PC-3 (cell line): ENCODE measurements at regions not wholly inside any gene's neighbourhood (a gene's known extent, or its start where the extent isn't known, plus 50 kb on each side); places are given as distances from the start of the nearest gene placed in this dataset.

Source experiments
- ATAC-seq: fragments of 200-7000 bp; cut with Tn5 transposase; 2 replicates; pipeline ENCODE4 v1.9.1; 2020; ENCODE audit warnings: mild to moderate bottlenecking, moderate library complexity
- BruUV-seq: library from RNA; stranded (reverse); fragments of 400-500 nt; replicated peaks from 2 replicates; lab custom pipeline; 2021; lab: Mats Ljungman, UMichigan
- CTCF ChIA-PET: fragments of 300-600 bp; sonication (Branson Sonifier 250); formaldehyde crosslinking; loops from one replicate; lab custom pipeline; 2022; ENCODE audit warnings: antibody characterized with exemption; lab: Charles Lee
- POLR2A ChIA-PET: fragments of 300-600 bp; sonication (Branson Sonifier 250); formaldehyde crosslinking; loops from one replicate; lab custom pipeline; 2022; ENCODE audit warnings: antibody characterized with exemption; ENCODE audit not compliant: unreplicated experiment; lab: Charles Lee
- DNase-seq: peaks from one replicate; pipeline ENCODE4 v3.0.0-alpha.2; 2015
- H2AFZ ChIP-seq: fragments of 300-600 bp; sonication (generic); 2 replicates; pipeline ENCODE4 v1.6.0; 2016; ENCODE audit warnings: antibody characterized with exemption, low read length
- H3F3A ChIP-seq: fragments of 300-600 bp; sonication (generic); one replicate; pipeline ENCODE4 v1.6.0; 2017; ENCODE audit warnings: antibody characterized with exemption, low read length, control low read depth, mild to moderate bottlenecking; ENCODE audit not compliant: unreplicated experiment
- H3K27ac ChIP-seq: fragments of 300-600 bp; sonication (generic); 2 replicates; pipeline ENCODE4 v1.5.1; 2016; ENCODE audit warnings: mild to moderate bottlenecking, low read length
- H3K27me3 ChIP-seq: fragments of 300-600 bp; sonication (generic); 2 replicates; pipeline ENCODE4 v1.6.1; 2016; ENCODE audit warnings: low read length, mixed read lengths
- H3K36me3 ChIP-seq: fragments of 300-600 bp; sonication (generic); 2 replicates; pipeline ENCODE4 v1.6.1; 2016; ENCODE audit warnings: low read depth, mixed run types, low read length, mixed read lengths
- H3K4me1 ChIP-seq: fragments of 300-600 bp; sonication (generic); 2 replicates; pipeline ENCODE4 v1.5.1; 2016; ENCODE audit warnings: low read length; ENCODE audit not compliant: insufficient read depth
- H3K4me2 ChIP-seq: fragments of 300-600 bp; sonication (generic); 2 replicates; pipeline ENCODE4 v1.6.0; 2016; ENCODE audit warnings: low read length
- H3K4me3 ChIP-seq: fragments of 300-600 bp; sonication (generic); 2 replicates; pipeline ENCODE4 v1.5.1; 2016; ENCODE audit warnings: mild to moderate bottlenecking, low read length, mixed read lengths
- H3K79me2 ChIP-seq: fragments of 300-600 bp; sonication (generic); 2 replicates; pipeline ENCODE4 v1.6.1; 2017; ENCODE audit warnings: low read length, mixed read lengths
- H3K9ac ChIP-seq: fragments of 300-600 bp; sonication (generic); 2 replicates; pipeline ENCODE4 v1.6.0; 2016; ENCODE audit warnings: mild to moderate bottlenecking, low read length
- H3K9me2 ChIP-seq: fragments of 300-600 bp; sonication (generic); replicated peaks from 2 replicates; pipeline ENCODE4 v1.6.1; 2016; ENCODE audit warnings: mixed run types, low read length, mixed read lengths
- H3K9me3 ChIP-seq: fragments of 300-600 bp; sonication (generic); 2 replicates; pipeline ENCODE4 v1.6.1; 2016; ENCODE audit warnings: low read length, mixed read lengths
- H4K20me1 ChIP-seq: fragments of 300-600 bp; sonication (generic); 2 replicates; pipeline ENCODE4 v1.6.1; 2016; ENCODE audit warnings: low read length, mixed read lengths
- CTCF ChIP-seq: fragments of 300-600 bp; sonication (generic); conservative IDR thresholded peaks from 2 replicates; pipeline ENCODE4 v1.5.1; 2017; ENCODE audit warnings: antibody characterized with exemption, low read depth, mild to moderate bottlenecking, low read length
- EZH2 ChIP-seq: fragments of 300-600 bp; sonication (generic); IDR thresholded peaks from one replicate; pipeline ENCODE4 v1.6.1; 2017; ENCODE audit warnings: antibody characterized with exemption, mild to moderate bottlenecking, low read length; ENCODE audit not compliant: unreplicated experiment
- EZH2phosphoT487 ChIP-seq: fragments of 300-600 bp; sonication (generic); IDR thresholded peaks from 2 replicates; pipeline ENCODE4 v1.6.1; 2018; ENCODE audit warnings: mild to moderate bottlenecking, antibody characterized with exemption, low read length, borderline replicate concordance
- intact Hi-C: fragments of 100-400 bp; cut with micrococcal nuclease; formaldehyde crosslinking; loops from 2 replicates; pipeline ENCODE4 v1.9.0; 2023

- intact Hi-C loops, result loop anchor here (5.0 kb wide), 1 partner anchor 72 kb away; no protein-coding TSS in a partner anchor
- no peak for TF ChIP-seq EZH2phosphoT487
- no peak for TF ChIP-seq EZH2
- no peaks in the 10 kb centered on the region for H3K27me3 ChIP-seq
- H3K36me3 ChIP-seq, result no peaks in the 10 kb centered on the region
- H3K9me2 ChIP-seq, result no peaks in the 10 kb centered on the region
- peak overlapping the region; percentile 98 for H3K27ac ChIP-seq
- BruUV-seq, result no TSS peak
- no peaks in the 10 kb centered on the region for H3K79me2 ChIP-seq
- DNase-seq (peak; percentile 97), ATAC-seq (peak; percentile 89)
- no peaks in the 10 kb centered on the region for H3K9me3 ChIP-seq
- H3F3A ChIP-seq, result no peaks in the 10 kb centered on the region
- ChIA-PET CTCF (no interaction called here), POLR2A (interaction anchor here (1.0 kb wide), 1 partner anchor 8 kb away, joined by 3 read pairs; no protein-coding TSS in a partner anchor)
- H2AFZ ChIP-seq, result peak overlapping the region; percentile 56; the same call in 1 of the 2 replicates
- peak overlapping the region; percentile 51 for H3K4me3 ChIP-seq
- H3K4me1 ChIP-seq, result peaks cover 36% of the 10 kb centered on the region
- no peaks in the 10 kb centered on the region for H4K20me1 ChIP-seq
- H3K4me2 ChIP-seq, result peak overlapping the region; percentile 78
- H3K9ac ChIP-seq, result peak overlapping the region; percentile 68
Observed at GRCh38 chr10:21364196-21365114, 161.0 kb downstream of the SKIDA1 start.

- peak overlapping the region; percentile 98 for H3K27ac ChIP-seq
- peak overlapping the region; percentile 57 for H3K9ac ChIP-seq
Observed at GRCh38 chr10:21363731-21364104, 161.8 kb downstream of the SKIDA1 start.

More at GRCh38 chr10:21363731-21364104, 161.8 kb downstream of the SKIDA1 start:
- POLR2A ChIA-PET, result no interaction called here
- Histone ChIP-seq H3K4me2 (peak overlapping the region; percentile 78), H3K4me3 (peak overlapping the region; percentile 51), H3K9me3 (no peaks in the 10 kb centered on the region), H3K4me1 (peaks cover 36% of the 10 kb centered on the region), H3K79me2 (no peaks in the 10 kb centered on the region), H3K36me3 (no peaks in the 10 kb centered on the region), H3K27me3 (no peaks in the 10 kb centered on the region), H4K20me1 (no peaks in the 10 kb centered on the region), H3K9me2 (no peaks in the 10 kb centered on the region), H3F3A (no peaks in the 10 kb centered on the region), H2AFZ (peak overlapping the region; percentile 25; the same call in 1 of the 2 replicates)
- CTCF ChIA-PET, result no interaction called here
- BruUV-seq, result no TSS peak
- DNase-seq, result peak; percentile 34
- no peak for ATAC-seq
- TF ChIP-seq CTCF (no peak), EZH2phosphoT487 (no peak), EZH2 (no peak)
- intact Hi-C loops, result loop anchor here (5.0 kb wide), 1 partner anchor 71 kb away; no protein-coding TSS in a partner anchor
